Retinal pigment epithelial cell (primary cell): ENCODE measurements at regions not wholly inside any gene's neighbourhood (a gene's known extent, or its start where the extent isn't known, plus 50 kb on each side); places are given as distances from the start of the nearest gene placed in this dataset.
A peak's percentile ranks its signal among the peaks of the same experiment; 100 is the strongest.

Experiments
- DNase-seq: peaks from one replicate; pipeline ENCODE4 v3.0.0-alpha.2; 2010; ENCODE audit warnings: low read depth
- H3K4me3 ChIP-seq: 2 replicates; pipeline ENCODE4 v1.5.1; 2011; ENCODE audit warnings: mild to moderate bottlenecking, low read length, control low read depth, moderate library complexity
- TF ChIP-seq, protein P1 (sequence below): conservative IDR thresholded peaks from 2 replicates; pipeline ENCODE4 v1.5.1; 2011; ENCODE audit warnings: low read depth, low read length, control low read depth, inconsistent platforms

GRCh38 chr21:27225151-27225550, 258.3 kb upstream of the ADAMTS5 start:
- no peak overlapping the region for H3K4me3 ChIP-seq
- no peak for DNase-seq
- TF ChIP-seq, protein P1, sequence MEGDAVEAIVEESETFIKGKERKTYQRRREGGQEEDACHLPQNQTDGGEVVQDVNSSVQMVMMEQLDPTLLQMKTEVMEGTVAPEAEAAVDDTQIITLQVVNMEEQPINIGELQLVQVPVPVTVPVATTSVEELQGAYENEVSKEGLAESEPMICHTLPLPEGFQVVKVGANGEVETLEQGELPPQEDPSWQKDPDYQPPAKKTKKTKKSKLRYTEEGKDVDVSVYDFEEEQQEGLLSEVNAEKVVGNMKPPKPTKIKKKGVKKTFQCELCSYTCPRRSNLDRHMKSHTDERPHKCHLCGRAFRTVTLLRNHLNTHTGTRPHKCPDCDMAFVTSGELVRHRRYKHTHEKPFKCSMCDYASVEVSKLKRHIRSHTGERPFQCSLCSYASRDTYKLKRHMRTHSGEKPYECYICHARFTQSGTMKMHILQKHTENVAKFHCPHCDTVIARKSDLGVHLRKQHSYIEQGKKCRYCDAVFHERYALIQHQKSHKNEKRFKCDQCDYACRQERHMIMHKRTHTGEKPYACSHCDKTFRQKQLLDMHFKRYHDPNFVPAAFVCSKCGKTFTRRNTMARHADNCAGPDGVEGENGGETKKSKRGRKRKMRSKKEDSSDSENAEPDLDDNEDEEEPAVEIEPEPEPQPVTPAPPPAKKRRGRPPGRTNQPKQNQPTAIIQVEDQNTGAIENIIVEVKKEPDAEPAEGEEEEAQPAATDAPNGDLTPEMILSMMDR = no peak

GRCh38 chr21:27224169-27224568, 257.3 kb upstream of the ADAMTS5 start:
- H3K4me3 ChIP-seq = no peak overlapping the region
- TF ChIP-seq, protein P1 = no peak
- DNase-seq = no peak

GRCh38 chr21:27221077-27221476, 254.2 kb upstream of the ADAMTS5 start:
- no peak for DNase-seq
- TF ChIP-seq, protein P1 = no peak
- no peak overlapping the region for H3K4me3 ChIP-seq

DNA sequence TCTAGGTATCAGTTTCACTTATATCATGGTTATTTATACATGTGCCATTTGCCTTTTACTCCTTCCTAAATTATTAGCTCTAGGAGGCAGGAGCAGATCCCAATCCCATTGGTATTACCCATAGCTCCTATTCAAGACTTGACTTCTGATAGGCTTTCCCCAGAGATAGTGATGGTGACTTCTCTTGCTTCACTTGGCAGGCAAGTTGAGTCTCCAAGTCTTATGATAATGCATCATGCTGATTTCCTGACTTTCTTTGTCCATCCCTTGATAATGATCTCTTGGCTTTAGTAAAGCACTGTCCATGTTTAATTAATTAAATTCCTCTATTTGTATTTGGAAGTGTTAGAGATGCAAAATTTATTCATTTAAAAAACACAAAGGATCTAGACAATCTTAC, 253.5 kb upstream of the ADAMTS5 start:
- DNase-seq = no peak

DNA sequence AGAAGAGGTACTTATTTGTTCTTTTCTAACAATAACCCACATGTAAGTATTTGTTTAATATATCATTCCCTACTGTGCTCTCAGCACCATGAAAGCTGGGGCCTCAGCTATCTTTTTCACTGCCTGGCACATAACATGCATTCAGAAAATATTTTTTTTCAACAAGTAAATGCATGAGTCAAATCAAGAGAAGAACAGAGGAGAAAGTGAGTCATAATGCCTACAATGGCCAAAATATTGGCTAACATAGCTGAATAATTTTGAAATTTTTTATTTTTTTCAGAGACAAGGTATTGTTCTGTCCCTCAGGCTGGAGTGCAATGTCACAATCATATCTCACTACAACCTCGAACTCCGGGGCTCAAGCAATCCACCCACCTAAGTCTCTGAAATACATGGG, 252.2 kb upstream of the ADAMTS5 start:
- TF ChIP-seq, protein P1 = no peak
- no peak overlapping the region for H3K4me3 ChIP-seq
- no peak for DNase-seq

More for the DNA sequence above, 253.5 kb upstream of the ADAMTS5 start:
- no peak overlapping the region for H3K4me3 ChIP-seq
- TF ChIP-seq, protein P1 = no peak

DNA sequence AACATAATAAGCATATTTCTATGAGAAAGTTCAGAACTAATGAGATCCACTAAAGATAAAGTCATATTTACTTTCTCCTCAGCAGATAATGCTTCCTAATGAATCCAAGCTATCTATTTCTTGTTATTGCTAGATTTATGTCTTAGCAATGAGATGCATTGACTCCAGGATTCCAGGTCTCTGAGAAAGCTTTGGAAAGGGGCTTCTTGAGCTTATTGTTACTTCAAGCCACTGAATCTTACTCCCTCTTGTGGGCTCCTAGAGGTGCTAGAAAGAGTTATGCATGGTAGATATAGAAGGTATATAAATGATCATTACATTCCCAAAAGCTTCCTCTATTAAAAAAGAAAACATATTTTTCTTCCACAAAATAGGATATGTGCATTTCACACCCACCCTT, 246.4 kb upstream of the ADAMTS5 start:
- TF ChIP-seq, protein P1 = peak; percentile 55
- H3K4me3 ChIP-seq = no peak overlapping the region
- DNase-seq = no peak

DNA sequence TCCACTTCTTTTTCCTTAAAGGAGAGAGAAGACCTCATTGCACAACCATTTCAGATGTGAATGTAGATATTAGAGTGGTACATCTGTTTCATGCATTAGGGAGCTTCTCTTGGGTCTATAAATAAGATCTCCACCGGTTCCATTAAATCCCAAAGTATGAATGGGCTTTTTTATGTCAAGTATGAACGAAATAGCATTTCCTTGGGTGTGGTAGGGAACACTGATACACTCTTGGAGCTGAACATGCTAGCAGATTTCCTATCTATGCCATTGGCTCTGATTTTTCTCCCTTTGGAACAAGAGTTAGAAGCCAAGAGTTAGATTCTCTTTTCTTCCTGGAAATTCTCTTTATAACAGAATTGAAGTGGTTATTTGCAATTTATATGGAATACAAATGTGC, 245.6 kb upstream of the ADAMTS5 start:
- no peak overlapping the region for H3K4me3 ChIP-seq
- no peak for DNase-seq
- TF ChIP-seq, protein P1 = no peak
